ENCODE measurements at regions not wholly inside any gene's neighbourhood (a gene's known extent, or its start where the extent isn't known, plus 50 kb on each side); places are given as distances from the start of the nearest gene placed in this dataset.
"Not testable (repeated sequence)": the region's sequence is repeated elsewhere in the genome, so short reads cannot be mapped to it uniquely, and the experiment has no call there.

DNA sequence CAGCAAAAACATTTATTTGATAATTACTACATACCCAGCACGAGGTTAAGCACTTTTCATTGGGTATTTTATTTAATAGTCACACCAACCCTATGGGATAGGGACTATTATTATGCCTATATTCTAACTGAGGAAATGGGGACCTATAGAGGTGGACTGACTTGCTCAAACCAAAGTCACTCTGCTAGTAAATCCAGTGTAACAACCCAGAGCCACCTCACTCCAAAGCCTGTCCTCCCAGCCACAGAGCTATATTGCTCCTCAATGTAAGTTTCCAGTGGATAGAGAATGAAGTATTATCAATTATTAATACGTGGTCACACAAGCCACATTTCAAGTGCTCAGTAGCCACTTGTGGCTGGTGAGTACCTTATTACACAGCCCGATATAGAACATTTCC lies 97.5 kb downstream of the RGS2 start:
- no peak for DNase-seq (ENCODE audit: low read depth)

DNA sequence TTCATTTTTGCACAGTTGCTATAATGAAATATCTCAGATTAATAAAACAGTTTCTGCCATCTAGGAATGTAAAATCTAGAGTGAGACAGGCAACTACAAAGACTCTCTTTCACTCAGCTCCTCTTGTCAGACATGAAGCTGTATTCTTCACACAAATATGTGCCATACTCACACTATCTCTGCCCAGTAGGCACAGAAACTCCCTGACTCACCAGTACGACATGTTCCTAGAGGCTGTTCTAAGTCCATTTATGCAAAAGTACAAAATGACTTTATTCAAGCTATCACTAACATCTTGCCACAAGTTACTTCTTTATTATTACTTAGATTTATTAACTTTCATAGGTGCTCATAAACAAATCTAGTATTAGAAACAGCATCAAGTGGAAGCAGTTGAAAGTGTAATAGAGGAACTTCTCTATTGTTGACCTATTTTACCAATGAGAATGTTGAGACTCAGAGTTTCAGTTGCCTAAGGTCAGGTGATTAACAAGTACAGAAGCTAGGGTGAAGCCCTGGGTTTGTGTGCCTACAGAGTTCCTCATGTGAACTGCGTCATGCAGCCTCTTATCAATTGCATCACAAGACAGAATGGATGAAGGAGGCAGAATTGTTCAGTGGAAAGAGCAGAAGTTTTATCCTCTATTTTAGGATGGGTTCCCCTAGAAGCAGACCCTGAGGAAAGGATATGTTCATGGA lies 98.9 kb downstream of the RGS2 start:
- DNase-seq (ENCODE audit: low read depth) = peak; percentile 80

DNA sequence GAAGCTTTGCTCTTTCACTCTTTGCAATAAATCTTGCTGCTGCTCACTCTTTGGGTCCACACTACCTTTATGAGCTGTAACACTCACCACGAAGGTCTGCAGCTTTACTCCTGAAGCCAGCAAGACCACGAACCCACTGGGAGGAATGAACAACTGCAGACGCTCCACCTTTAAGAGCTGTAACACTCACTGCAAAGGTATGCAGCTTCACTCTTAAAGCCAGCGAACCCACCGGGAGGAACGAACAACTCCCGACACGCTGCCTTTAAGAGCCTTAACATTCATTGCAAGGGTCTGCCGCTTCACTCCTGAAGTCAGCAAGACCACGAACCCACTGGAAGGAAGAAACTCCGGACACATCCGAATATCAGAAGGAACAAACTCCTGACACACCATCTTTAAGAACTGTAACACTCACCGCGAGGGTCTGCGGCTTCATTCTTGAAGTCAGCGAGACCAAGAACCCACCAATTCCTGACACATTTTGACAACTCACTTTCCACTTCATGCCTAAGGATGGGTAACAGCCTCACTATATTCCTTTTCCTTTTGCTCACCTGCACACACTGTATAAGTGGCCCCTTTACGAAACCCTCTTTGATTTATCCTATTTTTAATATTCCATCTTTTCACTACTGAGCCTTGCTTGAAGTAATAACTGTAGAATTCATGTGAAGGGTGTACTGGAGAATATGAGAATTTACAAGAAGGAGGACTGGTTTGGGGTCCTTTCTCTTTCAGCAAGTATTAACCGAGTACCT lies 103.2 kb downstream of the RGS2 start:
- DNase-seq (ENCODE audit: low read depth) = not testable (repeated sequence)

DNA sequence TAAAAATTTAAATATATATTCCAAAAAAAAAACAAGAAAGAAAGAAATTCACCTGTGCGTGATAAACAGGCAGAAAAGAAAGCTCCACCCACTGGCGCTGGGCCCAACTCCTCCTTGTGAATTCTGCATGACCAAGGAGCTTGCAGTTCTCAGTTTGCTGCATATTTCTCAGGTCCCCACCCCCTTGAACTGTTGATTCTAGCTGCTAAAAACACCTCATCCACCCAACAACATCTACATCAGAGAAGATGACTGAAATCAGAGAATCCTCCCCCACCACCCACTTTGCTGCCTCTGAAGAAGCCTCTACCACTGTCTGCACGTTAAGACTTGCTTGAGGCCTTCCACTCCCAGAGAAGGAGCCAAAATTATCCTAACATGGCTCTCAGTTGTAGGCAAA lies 104.8 kb downstream of the RGS2 start:
- no peak for DNase-seq (ENCODE audit: low read depth)

DNA sequence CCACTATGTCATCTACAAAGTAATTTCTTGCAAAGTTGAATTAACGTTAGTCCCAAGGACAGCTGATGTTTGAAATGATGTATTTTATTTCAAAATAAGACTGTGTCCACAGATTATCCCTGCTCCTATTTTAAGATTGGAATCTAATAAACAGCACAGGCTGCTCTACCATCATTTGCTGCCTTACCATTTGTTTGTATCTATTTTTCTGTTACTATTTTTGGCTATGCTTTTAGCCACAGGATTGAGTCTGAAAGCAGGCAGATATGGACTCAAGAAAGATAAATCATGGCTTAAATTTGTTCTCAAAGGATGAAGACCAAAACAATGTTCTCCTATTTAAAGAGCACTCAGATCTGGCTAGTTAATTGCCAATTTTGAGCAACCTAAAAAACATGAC lies 105.3 kb downstream of the RGS2 start:
- DNase-seq (ENCODE audit: low read depth) = no peak

DNA sequence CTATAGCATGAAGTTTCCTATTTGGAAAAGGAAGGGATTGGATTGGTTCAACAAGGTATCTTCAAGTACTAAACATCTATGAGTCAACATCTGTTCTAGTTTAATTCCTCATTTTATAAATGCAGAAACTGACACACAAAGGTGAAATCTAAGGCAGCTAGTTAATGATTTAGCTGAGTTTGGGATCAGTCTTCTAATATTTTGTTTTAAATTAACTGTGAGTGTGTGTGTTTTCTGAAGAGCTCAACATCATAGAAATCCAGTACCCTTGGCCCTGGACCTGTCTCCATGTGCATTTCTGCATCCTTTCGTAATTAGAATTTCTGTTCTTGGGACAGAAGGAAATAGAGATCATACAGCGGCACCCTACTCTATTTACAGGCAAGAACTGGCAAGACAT lies 105.9 kb downstream of the RGS2 start:
- no peak for DNase-seq (ENCODE audit: low read depth)

DNA sequence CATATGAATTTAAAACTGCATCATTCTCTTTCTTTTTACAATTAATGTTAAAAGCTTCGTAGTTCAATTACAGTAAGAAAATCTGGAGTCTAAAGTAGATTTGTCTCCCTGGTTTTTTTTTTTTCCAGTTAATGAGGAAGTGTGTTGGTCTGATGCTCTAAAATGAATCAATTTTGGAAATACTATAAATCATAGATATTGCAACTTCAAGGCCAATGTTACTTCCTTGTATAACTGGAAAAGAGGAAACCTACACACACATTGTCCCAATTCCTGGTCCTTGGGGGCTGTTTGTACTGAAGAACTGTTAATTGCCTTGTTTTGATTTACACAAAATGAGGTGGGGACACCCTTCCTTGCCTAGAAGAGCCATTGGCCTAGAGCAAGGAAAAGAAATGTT lies 107.2 kb downstream of the RGS2 start:
- DNase-seq (ENCODE audit: low read depth) = no peak

DNA sequence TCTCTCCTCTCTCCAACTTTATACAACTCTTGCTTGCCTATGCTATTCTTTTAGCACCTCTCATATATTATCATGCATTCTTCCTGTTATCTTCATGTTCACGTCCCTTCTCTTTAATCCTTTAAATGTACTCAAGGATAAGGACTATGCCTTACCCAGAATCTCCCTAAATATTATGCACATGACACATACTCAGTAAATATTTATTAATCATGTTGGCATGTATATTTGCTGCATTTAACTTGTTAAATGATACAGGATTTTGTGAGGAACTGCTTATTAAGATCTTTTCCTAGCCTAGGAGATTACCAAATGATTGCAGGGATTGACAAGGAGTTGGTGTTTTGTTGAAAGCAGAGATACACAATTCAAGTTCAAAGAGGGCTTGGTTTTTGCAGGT lies 109.4 kb downstream of the RGS2 start:
- DNase-seq (ENCODE audit: low read depth) = no peak

DNA sequence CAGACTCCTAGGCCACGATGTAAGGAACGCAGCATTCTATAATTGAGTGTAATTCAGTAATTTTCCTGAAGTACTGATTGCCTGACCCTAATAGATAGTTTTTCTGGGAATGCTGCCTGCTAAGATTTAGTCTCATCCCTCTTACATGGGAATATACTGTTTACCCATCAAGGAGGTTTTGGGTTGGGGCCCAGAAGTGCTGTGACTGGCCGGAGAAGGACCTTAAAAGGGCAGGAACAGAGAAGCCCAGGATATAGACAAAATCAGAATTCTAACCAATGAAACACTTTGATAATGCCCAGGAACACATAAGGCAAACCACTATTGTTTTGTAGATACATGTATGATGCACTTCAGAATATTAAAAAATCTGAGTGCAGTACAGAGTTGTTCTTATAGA lies 111.6 kb downstream of the RGS2 start:
- DNase-seq (ENCODE audit: low read depth) = no peak

DNA sequence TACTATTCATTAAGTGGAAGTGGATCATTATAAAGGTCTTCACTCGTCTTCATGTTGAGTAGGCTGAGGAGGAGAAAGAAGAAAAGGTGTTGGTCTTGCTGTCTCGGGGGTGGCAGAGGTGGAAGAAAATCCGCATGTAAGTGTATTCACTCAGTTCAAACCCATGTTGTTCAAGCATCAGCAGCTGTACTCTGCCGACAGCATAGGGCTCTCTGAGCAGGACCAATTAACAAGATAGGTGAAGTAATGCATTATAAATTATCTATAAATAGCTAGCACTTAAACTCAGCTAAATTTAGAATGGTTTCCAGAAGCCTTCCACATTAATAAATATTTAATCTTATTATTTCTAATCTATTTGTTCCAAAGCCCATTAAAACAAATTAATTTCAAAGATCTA lies 116.8 kb downstream of the RGS2 start:
- no peak for DNase-seq (ENCODE audit: low read depth)

DNA sequence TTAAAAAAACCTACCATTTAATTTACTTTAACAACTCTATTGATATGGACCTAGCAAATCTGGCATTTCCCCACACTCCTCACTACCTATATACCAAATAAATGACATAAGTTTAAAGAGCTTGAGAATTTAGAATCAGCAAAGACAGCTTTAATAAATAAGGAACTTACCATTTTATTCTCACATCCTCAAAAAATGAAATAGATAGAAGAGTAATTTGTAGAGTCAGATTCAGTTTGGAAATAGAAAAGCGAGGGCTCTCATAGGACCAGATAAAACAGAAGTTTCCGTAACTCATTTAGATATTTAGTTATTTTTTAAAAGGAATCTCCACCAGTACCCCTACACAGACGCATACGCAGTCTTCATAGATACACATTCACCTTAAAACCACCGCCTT lies 117.9 kb downstream of the RGS2 start:
- DNase-seq (ENCODE audit: low read depth) = no peak

DNA sequence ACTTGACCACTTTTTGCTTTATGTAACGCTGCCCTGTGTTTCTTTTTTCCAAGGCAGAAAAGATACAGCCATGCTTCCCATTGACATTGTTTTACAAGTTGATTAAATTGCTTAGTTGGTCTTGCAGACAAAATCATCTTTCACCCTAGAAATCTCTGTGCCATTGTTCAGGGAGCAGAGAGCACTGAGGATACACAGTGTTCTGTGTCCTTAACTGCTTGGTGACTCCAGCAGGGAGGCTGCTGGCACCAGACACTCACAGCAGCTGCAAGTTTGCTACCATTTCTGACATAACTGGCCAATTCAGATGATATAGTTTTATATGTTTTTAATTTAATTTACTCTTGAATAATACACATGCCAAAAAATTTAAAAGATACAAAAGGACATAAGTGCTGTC lies 118.7 kb downstream of the RGS2 start:
- no peak for DNase-seq (ENCODE audit: low read depth)

DNA sequence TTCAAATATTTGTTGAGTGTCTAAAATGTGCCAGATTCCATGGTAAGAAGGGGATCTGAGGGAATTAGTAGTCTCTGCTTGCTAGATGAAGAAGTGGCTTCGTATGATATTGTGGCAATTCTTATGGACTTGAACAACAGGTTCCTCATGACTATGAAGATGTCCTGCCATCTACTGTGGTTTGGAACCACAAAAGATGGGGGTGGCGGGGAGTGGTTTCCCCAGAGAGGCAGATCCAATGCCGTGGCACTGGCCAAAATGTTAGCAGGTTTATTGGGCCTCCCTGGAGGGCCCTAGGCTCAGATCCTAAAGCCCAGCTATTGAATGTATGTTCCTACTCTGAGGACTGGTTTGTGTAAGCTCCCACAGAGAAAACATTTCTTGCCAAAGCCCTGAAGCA lies 120.8 kb downstream of the RGS2 start:
- DNase-seq (ENCODE audit: low read depth) = no peak

DNA sequence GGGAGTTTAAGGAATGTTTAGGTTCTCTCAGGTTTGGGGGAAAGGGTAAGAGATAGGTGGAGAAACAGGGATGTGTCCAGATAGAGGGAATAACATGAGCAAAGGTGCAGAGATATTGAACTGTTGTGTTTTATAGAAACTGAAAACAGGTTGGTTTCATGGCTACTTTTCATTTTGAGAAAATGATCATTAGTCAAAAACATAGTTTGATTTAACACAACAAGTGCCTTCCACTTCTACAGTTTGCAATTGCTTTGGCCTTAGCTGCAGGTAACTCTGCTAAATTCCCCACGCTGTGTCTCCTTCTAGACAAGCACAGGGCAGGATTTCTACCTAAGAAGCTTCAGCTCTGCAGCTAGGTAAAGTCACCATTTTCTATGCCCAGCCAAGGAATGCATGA lies 124.9 kb downstream of the RGS2 start:
- no peak for DNase-seq (ENCODE audit: low read depth)

DNA sequence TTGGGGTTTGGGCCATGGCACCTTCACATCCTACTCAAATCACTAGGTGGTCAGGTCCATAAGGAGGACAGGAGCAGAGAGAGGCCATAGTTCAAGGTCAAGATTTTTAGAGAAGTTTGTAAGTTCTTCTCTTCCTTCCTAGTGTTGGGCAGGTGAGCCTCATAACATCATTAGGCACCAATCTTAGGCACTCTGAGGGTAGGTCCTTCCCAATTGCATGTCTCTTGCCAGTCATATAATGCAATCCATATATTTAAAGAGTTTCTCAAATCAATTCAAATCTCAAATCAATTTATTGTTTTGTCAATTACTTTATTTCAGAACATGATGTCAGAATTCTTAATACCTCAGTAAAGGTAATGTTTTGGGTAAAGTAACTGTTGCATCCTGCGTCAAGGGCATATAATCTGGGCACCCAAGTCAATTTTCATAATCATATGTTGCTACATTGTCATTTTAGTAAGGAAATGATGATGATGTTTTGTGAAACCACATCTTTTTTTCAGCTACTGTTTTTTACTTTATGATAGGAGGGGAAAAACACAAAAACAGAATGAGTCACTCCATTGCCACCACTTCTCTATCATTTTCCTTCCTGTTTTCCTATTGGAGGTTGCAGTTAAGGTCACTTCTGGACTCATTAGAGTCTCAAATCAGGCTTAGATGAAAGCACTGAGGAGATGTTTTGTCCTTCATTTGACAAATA lies 122.7 kb downstream of the UCHL5 start:
- peak; percentile 39 for DNase-seq (ENCODE audit: low read depth)

DNA sequence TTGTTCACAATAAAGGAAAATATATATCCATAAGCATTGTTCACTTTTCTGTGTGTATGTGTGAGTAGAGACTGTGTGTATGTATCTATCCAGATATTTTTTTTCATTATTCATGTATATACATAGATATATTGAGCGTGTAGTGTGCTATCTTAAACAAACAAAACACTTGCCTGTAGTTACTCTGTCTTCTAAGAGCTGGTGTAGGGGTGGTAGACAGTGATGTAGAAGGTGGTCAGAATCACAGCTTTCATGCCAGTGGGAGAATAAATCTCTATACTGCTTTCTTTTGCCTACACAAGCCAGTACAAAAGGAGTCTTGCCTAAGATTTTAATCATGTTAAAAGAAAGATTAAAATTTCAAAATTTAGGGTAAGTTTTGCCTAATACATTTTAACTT lies 122.0 kb downstream of the UCHL5 start:
- no peak for DNase-seq (ENCODE audit: low read depth)

DNA sequence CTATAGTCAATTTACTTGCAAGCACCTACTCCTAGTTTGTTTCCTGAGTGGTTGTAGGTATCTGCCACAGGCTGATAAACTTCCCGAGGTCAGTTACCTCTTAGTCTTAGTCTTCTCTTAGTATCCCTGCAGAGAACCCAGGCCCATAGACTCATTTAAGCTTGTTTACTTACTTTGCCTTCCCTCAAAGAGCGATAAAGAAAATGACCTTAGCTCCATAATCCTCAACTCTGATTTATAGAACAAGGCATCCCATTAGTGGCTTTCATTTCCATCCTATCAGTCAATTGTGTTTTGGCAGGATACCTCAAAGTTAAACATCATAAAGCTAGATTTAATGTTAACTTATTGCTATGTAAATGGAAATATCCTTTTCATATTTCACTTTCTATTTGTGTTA lies 119.7 kb downstream of the UCHL5 start:
- DNase-seq (ENCODE audit: low read depth) = no peak

DNA sequence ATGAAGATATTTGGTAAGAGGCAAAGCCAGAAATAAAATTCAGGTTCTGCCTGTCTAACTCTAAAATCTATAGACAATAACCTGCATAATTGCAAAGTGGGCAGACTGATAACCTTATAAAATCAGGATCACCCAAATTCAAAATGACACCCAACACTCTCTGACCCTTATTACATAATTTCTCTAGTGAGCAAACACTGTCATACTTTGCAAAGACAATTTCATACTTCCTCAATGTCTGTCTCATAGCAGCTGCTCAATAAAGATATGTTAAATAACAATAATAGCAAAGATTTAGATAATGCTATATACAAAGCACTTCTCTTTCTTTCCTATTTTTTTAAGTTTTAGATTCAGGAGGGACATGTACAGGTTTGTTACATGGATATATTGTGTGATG lies 118.5 kb downstream of the UCHL5 start:
- no peak for DNase-seq (ENCODE audit: low read depth)

DNA sequence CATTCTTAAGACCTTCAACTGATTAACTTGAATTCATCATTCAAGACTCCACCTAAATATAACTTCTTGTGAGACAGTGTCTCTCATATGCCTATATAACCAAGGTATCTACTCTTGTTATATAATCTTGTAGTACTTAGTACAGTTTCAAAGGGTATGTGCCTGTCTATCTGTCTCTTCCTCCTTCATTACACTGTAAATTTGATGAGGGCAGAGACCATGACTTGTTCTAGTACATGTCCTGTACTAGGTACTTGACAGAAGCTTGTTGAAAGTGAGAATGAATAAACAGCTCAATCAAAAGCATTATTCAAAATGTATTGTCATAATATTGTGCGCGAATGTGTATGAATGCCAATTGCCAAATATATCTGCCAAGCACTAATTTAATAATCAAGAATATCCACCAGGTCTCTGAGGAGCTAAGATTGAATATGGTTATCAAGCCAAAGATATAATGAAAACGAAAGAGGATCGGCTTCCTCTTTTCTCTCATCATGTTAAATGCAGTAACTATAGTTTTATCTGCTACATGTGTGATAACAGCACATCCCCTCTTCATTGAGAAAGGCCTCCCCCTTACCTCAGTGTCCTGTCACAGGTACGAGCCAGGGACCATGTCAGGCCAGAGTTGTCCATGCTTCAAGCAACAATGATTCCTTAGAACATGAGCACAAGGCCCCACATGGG lies 117.3 kb downstream of the UCHL5 start:
- no peak for DNase-seq (ENCODE audit: low read depth)

DNA sequence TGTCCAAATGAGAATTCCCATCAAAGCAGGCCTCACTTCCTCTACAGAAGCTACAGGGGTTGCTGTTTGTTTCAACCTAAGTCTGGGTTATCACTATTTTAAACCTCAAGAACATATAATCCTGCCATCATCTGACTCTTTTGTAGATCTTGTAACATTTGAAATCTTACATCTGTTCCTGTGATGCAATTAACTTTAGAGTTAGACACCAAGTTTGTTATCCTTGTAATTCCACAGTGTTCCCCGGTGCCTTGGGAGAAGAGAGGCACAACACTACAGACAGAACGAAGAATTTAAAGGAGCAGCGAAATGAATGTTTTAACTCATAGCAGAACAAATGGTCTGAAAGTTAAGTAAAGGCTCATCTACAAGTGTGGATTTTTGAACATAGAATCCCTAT lies 116.1 kb downstream of the UCHL5 start:
- peak; percentile 56 for DNase-seq (ENCODE audit: low read depth)

DNA sequence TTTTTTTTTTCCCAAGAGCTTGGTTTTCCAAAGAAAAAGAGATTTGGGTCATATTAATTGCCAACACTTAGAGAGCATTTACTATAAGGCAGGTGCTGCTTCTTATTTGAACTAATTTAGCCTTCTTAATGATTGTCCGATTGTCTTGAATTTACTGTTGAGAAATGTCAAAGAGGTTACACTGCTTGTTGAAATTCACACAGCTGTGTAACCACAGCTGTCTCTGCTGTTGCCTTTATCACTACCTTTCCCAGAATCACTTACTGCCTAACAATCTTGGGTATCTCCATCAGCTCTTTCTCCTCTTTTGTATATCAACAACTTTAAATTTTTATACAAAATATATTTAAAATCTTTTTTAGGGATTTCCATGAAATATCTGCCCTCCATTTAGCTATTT lies 115.6 kb downstream of the UCHL5 start:
- DNase-seq (ENCODE audit: low read depth) = peak; percentile 23

DNA sequence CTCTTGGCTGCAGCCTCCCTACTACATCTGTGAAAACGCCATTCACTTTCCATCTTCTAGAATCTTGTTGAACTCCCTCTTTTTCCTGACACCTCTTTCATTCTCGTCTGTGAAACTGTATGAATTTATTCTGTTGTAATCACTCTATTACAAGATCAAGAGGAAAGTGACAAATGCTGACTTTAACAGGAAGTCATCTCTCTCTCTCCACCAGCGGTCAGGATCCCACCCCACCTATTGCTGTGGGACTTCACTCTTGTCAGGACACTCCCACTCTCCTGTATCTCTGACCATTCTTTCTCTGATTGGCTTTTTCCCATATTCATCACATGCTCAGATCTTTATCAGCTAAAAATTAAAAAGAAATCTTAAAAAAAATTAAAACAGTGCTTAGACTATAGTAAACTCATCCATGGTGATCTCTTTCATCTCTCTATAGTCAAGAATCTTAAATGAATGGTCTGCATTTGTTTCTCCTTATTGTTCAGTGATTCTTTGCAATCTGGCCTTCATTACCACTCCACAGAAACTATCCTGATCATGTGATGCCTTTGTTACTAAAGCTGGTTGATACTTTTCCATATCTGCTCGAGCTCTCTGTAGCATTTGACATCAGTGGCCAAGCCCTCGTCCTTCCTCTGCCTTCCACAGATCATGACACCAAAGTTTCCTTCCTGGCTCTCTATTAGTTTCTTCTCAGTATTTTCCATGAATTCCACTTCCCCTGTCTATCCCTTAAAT lies 113.6 kb downstream of the UCHL5 start:
- DNase-seq (ENCODE audit: low read depth) = no peak

Data from iris pigment epithelial cell (primary cell).